HG02840 (cell line): ENCODE measurements at regions not wholly inside any gene's neighbourhood (a gene's known extent, or its start where the extent isn't known, plus 50 kb on each side); places are given as distances from the start of the nearest gene placed in this dataset.
A peak's percentile ranks its signal among the peaks of the same experiment; 100 is the strongest.
"Not testable (repeated sequence)": the region's sequence is repeated elsewhere in the genome, so short reads cannot be mapped to it uniquely, and the experiment has no call there.

Experiments used
- ATAC-seq: cut with Tn5 transposase; IDR thresholded peaks from one replicate; pipeline ENCODE4 v1.9.1; 2021; ENCODE audit warnings: mild to moderate bottlenecking, moderate library complexity, moderate number of reproducible peaks; ENCODE audit not compliant: unreplicated experiment, low FRiP score

- no peak for ATAC-seq
Measured at GRCh38 chr6:68167604-68168003, 467.5 kb upstream of the ADGRB3 start.

GRCh38 chr6:68160812-68161211 lies 474.3 kb upstream of the ADGRB3 start:
- not testable (repeated sequence) for ATAC-seq

DNA sequence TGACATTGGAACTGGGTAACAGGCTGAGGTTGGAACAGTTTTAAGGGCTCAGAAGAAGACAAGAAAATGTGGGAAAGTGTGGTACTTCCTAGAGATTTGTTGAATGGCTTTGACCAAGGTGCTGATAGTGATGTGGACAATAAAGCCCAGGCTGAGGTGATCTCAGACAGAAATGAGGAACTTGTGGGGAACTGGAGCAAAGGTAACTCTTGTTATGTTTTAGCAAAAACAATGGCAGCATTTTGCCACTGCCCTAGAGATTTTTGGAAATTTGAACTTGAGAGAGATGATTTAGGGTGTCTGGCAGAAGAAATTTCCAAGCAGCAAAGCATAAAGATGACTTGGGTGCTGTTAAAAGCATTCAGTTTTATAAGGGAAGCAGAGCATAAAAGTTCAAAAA lies 474.7 kb upstream of the ADGRB3 start:
- no peak for ATAC-seq

DNA sequence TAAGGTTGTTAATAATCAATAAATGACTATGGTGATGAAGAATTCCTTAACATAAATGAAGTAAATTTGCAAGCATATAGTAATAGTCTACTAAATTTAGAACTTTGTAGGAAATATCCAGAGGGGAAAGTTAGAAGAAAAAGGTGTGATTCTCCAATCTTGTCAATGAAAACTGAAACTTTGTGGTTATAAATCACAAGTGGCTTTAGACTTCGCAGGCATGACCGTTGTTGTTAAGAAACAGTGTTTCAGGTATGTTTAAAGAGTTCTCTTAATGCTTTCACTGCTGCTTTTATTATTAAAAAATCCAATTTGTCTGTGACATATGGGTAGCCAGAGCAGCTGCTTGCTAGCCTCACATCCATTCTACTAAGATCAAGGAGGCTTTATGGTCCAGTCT lies 475.6 kb upstream of the ADGRB3 start:
- ATAC-seq = no peak

DNA sequence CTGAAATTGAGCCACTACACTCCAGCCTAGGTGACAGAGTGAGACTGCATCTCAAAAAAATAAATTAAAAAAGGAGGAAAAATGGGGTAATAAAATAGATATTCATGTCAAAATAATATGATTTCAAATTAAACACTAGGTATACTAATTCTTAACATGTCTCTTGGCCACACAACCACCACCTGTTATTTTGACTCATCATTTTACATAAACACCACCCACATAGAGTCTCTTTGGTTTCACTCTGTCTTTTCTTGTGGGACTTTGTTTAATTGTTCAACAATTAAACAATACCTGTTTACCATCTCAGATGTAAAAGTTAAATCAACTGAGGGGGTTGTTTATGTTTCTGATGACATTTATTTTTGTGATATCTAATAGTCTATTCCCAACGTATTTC lies 476.8 kb upstream of the ADGRB3 start:
- ATAC-seq = no peak

GRCh38 chr6:68144667-68145066 lies 490.4 kb upstream of the ADGRB3 start:
- ATAC-seq = no peak

DNA sequence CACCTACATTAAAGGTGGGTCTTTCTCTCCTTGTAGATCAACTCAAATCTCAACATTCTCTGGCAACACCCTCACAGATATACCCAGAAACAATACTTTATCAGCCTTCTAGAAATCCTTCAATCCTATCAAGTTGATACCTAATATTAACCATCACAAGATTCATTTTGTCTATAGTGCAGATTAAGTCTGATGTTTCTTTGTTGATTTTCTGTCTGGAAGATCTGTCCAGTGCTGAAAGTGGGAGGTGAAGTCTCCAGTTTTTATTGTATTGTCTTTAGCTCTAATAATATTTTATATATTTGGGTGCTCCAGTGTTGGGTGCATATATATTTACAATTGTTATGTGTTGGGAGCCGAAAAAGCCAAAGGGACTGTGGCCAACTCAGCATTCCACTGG lies 493.9 kb upstream of the ADGRB3 start:
- ATAC-seq = no peak

GRCh38 chr6:68139130-68139529 lies 496.0 kb upstream of the ADGRB3 start:
- ATAC-seq = no peak

DNA sequence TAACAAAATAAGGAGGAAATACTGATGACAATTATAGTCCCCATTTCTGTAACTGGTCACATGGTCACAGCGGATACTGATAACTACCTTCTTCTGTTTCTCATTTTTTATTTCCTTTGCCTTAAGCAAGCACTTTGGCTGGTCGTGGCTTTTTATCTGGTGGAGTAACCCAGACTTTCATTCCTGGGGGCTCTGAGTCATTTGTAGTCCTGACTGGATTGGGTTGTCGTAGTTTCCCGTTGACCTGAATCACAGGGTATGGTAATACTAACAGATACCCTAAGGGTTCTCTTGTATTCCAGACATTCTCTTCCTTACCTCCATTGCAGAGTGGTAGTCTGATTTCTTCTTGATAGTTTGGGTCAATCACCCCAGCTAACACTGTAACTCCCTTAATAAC lies 500.3 kb upstream of the ADGRB3 start:
- no peak for ATAC-seq

- ATAC-seq = no peak
Measured at GRCh38 chr6:68128211-68128610, 506.9 kb upstream of the ADGRB3 start.

- ATAC-seq = no peak
Measured at GRCh38 chr6:68127074-68127473, 508.0 kb upstream of the ADGRB3 start.

DNA sequence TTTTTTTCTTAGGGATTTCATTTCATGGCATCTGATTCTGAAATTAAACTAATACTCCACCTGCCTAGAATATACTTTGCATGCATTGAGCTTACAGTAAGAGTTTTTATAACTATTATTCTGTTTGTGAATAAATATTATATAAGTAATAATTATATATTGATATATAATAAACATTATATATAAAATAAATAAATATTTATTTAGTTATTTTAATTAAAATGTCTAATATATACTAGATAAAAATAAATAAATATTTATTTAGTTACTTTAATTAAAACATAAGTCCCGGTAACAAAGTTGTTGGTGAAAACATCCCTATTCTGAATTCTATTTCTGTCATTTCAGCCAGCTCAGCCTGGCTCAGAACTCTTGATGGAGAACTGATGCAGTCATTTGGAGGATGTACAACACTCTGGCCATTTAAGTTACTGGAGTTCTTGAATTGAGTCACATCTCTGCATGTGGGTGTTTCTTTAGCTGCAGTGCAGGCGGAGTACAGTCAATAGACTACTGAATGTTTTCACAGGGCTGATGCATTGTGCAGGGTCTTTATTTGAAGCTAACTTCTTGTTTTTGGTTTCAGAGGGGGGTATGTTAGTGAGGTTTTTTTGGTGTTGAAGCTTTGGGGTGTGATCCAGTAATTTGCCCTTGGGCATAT lies 508.9 kb upstream of the ADGRB3 start:
- peak; percentile 94 for ATAC-seq

DNA sequence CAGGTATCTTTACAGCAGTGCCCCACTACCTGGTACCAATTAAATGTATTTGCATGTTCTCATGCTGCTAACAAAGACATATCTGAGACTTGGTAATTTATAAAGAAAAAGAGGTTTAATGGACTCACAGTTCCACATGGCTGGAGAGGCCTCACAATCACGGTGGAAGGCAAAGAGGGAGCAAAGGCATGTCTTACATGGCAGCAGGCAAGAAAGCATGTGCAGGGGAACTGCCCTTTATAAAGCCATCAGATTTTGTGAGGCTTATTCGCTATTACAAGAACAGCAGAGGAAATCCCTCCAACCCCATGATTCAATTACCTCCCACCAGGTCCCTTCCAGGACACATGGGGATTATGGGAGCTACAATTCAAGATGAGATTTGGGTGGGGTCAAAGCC lies 512.1 kb upstream of the ADGRB3 start:
- ATAC-seq = not testable (repeated sequence)

DNA sequence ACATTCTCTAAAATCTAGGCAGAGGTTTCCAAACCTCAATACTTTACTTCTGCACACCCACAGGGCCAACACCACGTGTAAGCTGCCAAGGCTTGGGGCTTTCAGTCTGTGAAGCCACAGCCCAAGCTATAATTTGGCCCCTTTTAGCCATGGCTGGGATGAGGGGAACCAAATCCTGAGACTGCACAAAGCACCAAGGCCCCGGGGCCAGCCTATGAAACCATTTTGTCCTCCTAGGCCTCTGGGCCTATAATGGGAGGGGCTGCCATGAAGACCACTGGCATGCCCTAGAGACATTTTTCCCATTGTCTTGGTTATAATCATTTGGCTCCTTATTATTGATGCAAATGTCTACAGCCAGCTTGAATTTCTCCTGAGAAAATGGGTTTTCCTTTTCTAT lies 513.0 kb upstream of the ADGRB3 start:
- no peak for ATAC-seq

GRCh38 chr6:68120954-68121353 lies 514.1 kb upstream of the ADGRB3 start:
- not testable (repeated sequence) for ATAC-seq

DNA sequence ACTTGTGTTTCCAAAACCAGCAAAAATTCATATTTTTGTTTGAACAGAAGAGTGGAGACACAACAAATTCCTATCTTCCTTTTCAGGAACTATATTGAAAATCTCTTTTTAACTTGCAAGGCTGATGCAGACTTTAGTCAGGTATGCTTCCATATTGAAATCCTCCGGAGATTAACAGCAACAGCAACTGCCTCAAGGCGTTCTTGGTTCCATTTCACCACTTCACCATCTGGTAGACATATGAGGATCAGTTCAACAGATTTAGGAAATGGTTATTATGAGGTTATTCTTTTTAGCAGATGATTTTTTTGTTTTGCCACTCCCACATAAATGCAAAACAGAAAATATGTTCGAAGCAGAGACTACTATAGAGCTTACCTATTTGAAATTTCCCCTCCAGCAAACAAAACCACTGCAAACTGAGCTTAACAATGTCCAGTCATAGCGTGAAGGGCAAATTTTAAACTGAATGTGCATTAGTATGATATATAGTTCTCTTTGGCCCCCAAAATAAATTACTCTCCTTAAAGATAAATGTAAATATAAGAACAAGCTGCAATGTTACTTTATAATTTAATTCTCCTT lies 520.5 kb upstream of the ADGRB3 start:
- no peak for ATAC-seq

GRCh38 chr6:68108233-68108835 lies 526.7 kb upstream of the ADGRB3 start:
- peak; percentile 63 for ATAC-seq

DNA sequence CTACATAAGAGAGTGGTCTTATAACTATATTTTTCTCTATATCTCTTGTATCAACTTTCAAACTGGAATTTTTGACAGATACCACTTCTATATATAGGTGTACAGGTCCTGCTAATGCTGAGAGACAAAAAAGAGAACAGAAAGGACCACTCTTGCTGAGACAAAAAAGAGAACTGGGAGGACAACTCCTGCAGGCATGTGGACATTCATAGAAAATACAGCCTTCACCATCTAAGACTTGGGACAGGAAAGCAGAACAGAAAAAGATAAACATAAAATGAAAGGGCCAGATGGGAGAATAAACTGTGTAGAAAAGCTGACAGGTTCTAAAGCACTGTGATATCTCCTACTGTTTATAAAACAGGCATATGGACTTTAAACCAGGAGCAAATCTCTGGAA lies 541.0 kb upstream of the ADGRB3 start:
- ATAC-seq = peak; percentile 69

- peak; percentile 75 for ATAC-seq
Measured at GRCh38 chr6:68087399-68088133, 547.5 kb upstream of the ADGRB3 start.

DNA sequence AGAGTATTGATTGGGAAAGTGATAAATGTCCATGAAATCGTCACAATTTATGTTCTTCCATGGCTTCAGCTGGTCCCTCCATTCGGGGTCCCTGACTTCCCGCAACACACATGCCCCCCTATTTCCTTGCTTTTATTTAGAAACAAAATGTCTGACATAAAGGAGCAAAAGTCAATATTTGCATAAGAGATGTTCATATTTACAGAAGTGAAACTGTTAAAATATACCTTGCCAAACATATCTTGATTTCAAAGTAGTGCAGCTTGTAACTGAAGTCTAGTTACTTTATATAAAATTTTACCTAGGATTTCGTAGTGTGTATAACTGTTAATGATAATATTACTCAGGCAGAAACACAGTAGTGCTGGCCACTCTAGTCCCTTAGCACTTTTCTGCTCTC lies 548.9 kb upstream of the ADGRB3 start:
- ATAC-seq = no peak

DNA sequence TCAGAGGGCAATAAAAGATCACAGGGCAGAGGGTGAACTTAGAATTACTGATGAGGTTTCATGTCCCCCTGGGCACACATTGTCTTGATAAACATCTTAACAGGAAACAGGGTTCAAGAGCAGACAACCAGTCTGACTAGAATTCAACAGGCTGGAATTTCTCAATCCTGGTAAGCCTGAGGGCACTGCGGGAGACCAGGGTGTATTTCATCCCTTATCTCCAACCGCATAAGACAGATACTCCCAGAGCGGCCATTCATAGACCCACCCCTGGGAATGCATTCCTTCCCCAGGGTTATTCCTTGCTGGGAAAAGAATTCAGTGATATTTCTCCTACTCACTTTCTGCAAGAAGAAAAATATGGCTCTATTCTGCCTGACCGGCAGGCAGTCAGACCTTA lies 549.5 kb upstream of the ADGRB3 start:
- ATAC-seq = not testable (repeated sequence)
